ENCODE measurements at regions not wholly inside any gene's neighbourhood (a gene's known extent, or its start where the extent isn't known, plus 50 kb on each side); places are given as distances from the start of the nearest gene placed in this dataset.

DNA sequence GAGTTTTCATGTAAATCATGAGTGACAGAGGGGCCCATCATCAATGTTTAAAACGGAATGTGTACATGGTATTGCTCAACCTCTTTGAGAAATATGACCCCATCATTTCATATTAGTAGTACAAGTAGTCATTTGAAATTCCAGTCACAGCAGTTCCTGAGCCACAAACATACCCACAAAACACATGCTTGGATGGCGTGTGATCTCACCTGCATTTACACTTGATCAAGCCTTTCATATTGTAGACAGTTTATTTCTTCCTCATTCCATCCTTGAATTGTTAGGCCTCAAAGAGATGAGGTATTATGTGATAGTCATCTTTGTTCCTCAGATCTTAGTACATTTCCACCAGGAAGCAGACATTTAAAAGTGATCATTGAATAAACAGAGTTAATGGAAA lies 96.8 kb upstream of the TAS2R1 start:
- TF ChIP-seq SP1 (IDR thresholded peaks at IDR 0.05) (no peak), CTBP1 (IDR thresholded peaks at IDR 0.05; ENCODE audit: borderline replicate concordance) (no peak), ELF4 (IDR thresholded peaks at IDR 0.05) (no peak), HDGF (IDR thresholded peaks at IDR 0.05; ENCODE audit: borderline replicate concordance) (no peak), FOXK2 (IDR thresholded peaks at IDR 0.05) (no peak), FOXM1 (IDR thresholded peaks at IDR 0.05; ENCODE audit: borderline replicate concordance) (no peak), BHLHE40 (IDR thresholded peaks at IDR 0.05; ENCODE audit: borderline replicate concordance) (no peak), ZNF384 (IDR thresholded peaks at IDR 0.05) (no peak), SUZ12 (IDR thresholded peaks at IDR 0.05) (no peak), TARDBP (IDR thresholded peaks at IDR 0.05) (no peak), NFRKB (IDR thresholded peaks at IDR 0.05) (no peak), FOXA1 (IDR thresholded peaks at IDR 0.05) (no peak), LEF1 (IDR thresholded peaks at IDR 0.05; ENCODE audit: borderline replicate concordance) (no peak)
- TF ChIP-seq, protein P1, sequence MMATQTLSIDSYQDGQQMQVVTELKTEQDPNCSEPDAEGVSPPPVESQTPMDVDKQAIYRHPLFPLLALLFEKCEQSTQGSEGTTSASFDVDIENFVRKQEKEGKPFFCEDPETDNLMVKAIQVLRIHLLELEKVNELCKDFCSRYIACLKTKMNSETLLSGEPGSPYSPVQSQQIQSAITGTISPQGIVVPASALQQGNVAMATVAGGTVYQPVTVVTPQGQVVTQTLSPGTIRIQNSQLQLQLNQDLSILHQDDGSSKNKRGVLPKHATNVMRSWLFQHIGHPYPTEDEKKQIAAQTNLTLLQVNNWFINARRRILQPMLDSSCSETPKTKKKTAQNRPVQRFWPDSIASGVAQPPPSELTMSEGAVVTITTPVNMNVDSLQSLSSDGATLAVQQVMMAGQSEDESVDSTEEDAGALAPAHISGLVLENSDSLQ (IDR thresholded peaks at IDR 0.05) = no peak
